ENCODE measurements at regions not wholly inside any gene's neighbourhood (a gene's known extent, or its start where the extent isn't known, plus 50 kb on each side); places are given as distances from the start of the nearest gene placed in this dataset.
"Not testable (repeated sequence)": the region's sequence is repeated elsewhere in the genome, so short reads cannot be mapped to it uniquely, and the experiment has no call there.

- no peaks in the 10 kb centered on the region for H3K4me1 ChIP-seq
- H3K9me3 ChIP-seq: no peaks in the 10 kb centered on the region
- no peak overlapping the region for H3K27ac ChIP-seq
- 70 to 85% (median 79%) methylated on average over 1 of the region's 1 CpG for WGBS, 5 donors
- TF ChIP-seq CTCF (IDR thresholded peaks at IDR 0.05) (no peak), POLR2AphosphoS5 (IDR thresholded peaks at IDR 0.05) (no peak)
- H3K27me3 ChIP-seq: no peaks in the 10 kb centered on the region
- H3K36me3 ChIP-seq: no peaks in the 10 kb centered on the region
- no peak overlapping the region for H3K4me3 ChIP-seq
- intact Hi-C loops (cut with DNase I; ENCODE audit: low total_unique reads): no loop called here
- DNase-seq: no peak
Measured at GRCh38 chr1:83043244-83043643, 955.7 kb downstream of the TTLL7 start.

- H3K4me1 ChIP-seq; H3K27ac ChIP-seq; intact Hi-C loops (cut with DNase I; ENCODE audit: low total_unique reads); H3K27me3 ChIP-seq; H3K9me3 ChIP-seq; DNase-seq; H3K4me3 ChIP-seq; H3K36me3 ChIP-seq: not testable (repeated sequence)
- 73 to 87% (median 82%) methylated on average over 6 of the region's 6 CpGs for WGBS, 5 donors
Measured at GRCh38 chr1:83039091-83039490, 959.8 kb downstream of the TTLL7 start.

GRCh38 chr1:83034851-83035250, 964.1 kb downstream of the TTLL7 start:
- Histone ChIP-seq H3K4me1 (no peaks in the 10 kb centered on the region), H3K9me3 (peaks cover 0 to 5% (median 0%) of the 10 kb centered on the region in 4 donors), H3K27ac (no peak overlapping the region), H3K36me3 (no peaks in the 10 kb centered on the region), H3K4me3 (no peak overlapping the region), H3K27me3 (no peaks in the 10 kb centered on the region)
- DNase-seq: no peak
- intact Hi-C loops (cut with DNase I; ENCODE audit: low total_unique reads): no loop called here
- TF ChIP-seq CTCF (IDR thresholded peaks at IDR 0.05) (no peak), EP300 (IDR thresholded peaks at IDR 0.05) (no peak), POLR2A (IDR thresholded peaks at IDR 0.05) (no peak), POLR2AphosphoS5 (IDR thresholded peaks at IDR 0.05) (no peak)
- WGBS, 5 donors: 75 to 95% (median 91%) methylated on average over 5 of the region's 5 CpGs

GRCh38 chr1:83033682-83034081, 965.2 kb downstream of the TTLL7 start:
- intact Hi-C loops (cut with DNase I; ENCODE audit: low total_unique reads): no loop called here

GRCh38 chr1:83029916-83030315, 969.0 kb downstream of the TTLL7 start:
- no peaks in the 10 kb centered on the region for H3K4me1 ChIP-seq
- no peaks in the 10 kb centered on the region for H3K36me3 ChIP-seq
- H3K27ac ChIP-seq: no peak overlapping the region
- H3K4me3 ChIP-seq: no peak overlapping the region
- intact Hi-C loops (cut with DNase I; ENCODE audit: low total_unique reads): no loop called here
- no peaks in the 10 kb centered on the region for H3K9me3 ChIP-seq
- no peak for TF ChIP-seq CTCF (IDR thresholded peaks at IDR 0.05)
- H3K27me3 ChIP-seq: no peaks in the 10 kb centered on the region
- DNase-seq: no peak

More at GRCh38 chr1:83033682-83034081, 965.2 kb downstream of the TTLL7 start:
- Histone ChIP-seq H3K9me3 (peaks cover 0 to 5% (median 0%) of the 10 kb centered on the region in 4 donors), H3K4me1 (no peaks in the 10 kb centered on the region), H3K4me3 (no peak overlapping the region), H3K27me3 (no peaks in the 10 kb centered on the region), H3K36me3 (no peaks in the 10 kb centered on the region), H3K27ac (no peak overlapping the region)
- no peak for TF ChIP-seq EP300 (IDR thresholded peaks at IDR 0.05)
- TF ChIP-seq POLR2A (IDR thresholded peaks at IDR 0.05): no peak
- TF ChIP-seq CTCF (IDR thresholded peaks at IDR 0.05): no peak
- TF ChIP-seq POLR2AphosphoS5 (IDR thresholded peaks at IDR 0.05): no peak
- no peak for DNase-seq

Data from stomach (tissue), 8 donors.